HG03460 (cell line): ENCODE measurements at regions not wholly inside any gene's neighbourhood (a gene's known extent, or its start where the extent isn't known, plus 50 kb on each side); places are given as distances from the start of the nearest gene placed in this dataset.
"Not testable (repeated sequence)": the region's sequence is repeated elsewhere in the genome, so short reads cannot be mapped to it uniquely, and the experiment has no call there.

ENCODE experiments used
- ATAC-seq: cut with Tn5 transposase; IDR thresholded peaks from one replicate; pipeline ENCODE4 v1.9.1; 2021; ENCODE audit not compliant: unreplicated experiment

DNA sequence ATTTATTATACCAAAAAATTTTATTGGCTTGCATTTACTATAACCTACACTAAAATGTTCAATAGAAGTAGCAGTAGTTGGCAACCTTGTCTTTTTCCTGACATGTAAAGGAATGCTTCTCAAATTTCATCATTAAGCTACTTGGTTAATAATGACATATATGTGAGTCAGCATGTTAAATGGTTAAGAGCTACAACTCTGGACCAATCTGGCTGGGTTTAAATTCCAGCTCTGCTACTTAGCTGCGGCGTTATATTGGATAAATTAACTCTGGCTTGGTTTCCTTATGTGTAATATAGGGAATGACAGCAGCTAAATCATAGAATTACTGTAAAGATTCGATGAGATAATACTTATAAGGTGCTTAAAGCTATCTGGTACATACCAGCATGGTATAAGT, 53.7 kb upstream of the OTOGL start:
- ATAC-seq, result no peak

DNA sequence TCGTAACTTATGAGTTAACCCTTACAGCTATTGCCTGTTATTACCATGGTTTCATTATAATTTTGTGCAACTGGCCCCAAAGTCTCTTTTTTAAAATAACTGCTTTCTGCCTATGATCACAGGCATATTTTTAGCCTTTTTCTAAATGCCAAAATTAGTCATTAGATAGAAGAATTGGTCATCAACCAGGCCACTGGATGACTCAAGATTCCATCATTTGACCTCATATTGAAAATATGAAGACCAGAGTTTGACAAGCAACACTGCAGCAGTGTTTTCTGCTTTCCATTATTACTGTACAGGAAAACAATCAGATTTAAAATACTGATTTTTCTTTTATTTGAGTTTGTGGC, 54.7 kb upstream of the OTOGL start:
- ATAC-seq, result no peak

DNA sequence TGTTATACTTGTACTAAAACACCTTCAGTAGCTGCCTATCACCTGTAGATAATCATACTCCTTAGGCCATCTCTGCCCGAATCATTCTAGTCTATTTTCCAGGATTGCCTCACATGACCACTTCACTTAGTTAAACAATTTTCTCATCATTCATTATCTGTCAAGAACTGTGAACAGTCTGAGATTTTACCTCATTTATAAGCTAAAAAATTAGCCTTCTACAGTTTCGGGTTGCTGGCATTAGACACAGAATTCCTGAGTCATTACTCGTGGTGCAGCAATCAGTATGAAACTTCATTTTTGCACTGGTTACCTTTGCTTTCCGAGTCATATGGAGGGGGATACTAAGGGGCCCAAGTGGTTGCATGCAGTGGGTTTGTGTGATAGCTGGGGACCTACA, 57.6 kb upstream of the OTOGL start:
- no peak for ATAC-seq

DNA sequence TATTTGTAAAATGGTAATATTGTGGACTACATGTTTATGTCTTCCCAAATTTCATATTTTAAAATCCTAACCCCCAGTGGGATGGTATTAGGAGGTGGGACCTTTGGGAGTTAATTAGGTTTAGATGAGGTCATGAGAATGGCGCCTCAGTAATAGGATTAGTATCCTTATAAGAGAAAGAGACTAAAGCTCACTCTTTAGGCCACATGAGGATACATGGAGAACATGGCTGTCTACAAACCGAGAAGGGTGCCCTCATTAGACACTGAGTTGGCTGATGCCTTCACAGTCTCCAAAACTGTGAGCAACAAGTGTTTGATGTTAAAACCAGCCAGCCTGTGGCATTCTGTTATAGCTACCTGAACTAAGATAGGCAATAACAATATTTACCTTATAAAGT, 58.3 kb upstream of the OTOGL start:
- ATAC-seq, result no peak

DNA sequence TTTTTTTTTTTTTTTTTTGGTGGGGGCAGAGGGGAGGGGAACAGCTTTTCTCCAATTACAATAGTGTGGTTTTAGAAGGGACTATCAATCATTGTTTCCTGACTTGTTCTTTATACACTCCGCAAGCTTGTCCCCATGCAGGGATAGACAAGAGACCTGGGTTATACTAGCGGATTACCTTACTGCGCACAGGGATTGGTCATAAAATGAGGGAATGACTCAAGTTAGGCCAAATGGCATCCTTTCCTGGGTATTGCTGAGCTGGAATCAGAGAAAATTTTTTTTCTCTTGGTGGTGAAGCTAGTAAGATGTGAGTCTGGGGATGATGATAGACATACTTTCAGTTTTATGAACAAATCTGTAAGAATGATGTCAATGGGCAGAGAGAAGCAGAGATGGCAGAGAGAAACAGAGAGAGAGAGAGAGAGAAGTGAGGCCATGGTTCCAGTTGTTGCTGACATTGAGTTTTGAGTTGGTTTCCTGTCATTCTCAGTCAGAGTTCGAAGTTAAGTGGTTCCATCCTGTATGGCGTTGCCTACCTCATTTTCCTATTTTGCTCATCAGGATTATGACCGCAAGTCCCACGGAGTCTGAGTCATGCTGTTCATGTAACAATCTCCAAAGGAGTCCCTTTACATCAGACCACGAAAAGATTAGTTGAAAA, 59.1 kb upstream of the OTOGL start:
- ATAC-seq, result no peak

DNA sequence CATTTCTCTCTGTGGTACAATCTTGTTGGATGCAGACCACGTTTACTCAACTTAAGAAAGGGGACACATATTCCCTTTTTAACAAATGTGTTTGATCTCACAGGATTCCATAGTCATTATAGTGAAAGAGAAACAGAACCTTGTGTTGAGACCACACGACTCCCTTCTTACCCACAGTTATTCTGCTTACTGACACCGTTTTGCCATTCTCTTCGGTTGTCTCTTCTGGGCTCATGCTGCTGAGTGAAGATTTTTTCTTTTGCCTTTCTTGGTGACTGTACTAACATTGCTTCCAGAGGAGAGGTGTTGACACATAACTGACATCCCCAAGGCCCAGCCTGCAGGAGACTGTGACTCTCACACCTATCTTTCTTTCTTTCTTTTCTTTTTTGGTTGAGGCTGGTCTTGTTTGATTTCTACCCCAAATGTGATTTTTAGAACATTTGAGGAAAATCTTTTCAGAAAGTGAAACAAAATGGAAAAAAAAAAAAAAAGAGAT, 61.2 kb upstream of the OTOGL start:
- no peak for ATAC-seq

DNA sequence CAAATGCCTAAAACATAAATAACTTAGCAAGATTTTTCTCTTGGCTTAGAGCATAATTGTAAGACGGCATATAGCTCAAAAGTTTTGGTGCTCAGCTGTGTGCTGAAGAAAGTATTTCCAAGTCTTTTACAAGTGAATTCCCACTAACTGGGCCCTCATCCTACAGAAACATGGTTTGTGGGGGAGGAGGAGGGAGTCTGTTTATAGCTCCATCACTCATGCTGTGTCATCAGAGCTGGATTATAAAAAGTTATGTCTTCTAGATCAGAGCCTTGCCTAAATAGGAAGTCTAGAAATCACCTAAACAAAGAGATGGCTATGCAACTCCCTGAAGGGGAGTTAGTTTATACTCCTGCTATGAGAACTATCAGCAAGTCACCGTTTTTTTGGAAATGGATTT, 65.9 kb upstream of the OTOGL start:
- no peak for ATAC-seq

DNA sequence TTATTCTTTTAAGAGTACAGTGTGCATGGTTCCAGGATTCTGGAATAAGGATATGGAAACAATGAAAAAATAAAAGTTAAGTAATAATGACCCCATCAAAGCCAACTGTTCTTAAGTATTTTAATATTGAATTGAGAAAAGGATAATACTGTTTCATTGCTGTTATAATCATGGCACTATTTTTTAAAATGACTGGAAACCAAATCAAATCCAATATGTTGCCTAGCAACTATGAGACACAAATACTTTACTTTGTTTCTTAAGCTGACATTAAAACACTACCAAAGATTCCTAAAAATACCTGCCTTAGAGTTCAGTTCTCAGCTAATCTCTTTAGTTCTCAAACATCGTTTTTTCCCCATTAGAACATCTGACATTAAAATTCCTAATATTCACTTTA, 66.4 kb upstream of the OTOGL start:
- no peak for ATAC-seq

DNA sequence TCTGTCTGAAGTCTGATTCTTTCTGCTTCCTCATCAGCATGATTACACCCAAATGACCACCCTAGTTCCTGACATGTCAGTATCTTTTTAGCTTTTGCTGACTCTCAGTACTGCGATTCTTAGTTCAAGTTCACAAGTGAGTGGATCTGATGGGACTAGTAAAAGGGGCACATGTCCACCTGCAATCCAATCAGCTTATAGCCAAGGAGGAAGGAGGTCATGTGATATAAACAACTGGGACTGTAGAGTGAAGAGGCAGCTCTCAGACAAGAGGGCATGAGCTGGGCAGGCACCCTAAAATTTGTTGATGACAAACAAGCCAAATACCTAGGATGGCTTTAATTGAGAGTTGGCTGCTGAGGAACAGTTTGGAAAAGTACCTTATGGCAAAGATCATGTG, 68.1 kb upstream of the OTOGL start:
- no peak for ATAC-seq

DNA sequence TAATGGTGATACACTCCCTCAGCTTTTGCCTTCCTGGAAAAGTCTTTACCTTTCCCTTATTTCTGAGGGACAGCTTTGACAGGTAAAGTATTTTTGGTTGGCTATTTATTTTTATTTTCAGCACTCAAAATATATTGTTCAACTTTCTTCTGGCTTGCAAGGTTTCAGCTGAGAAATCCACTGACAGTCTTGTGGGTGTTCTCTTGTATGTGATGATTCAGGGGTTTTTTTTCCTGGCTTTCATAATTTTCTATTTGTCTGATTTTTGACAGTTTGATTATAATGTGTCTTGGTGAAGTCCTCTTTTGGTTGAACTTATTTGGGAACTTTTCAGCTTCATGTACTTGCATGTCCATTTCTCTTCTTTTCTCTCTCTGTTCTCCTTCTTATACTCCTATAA, 73.7 kb upstream of the OTOGL start:
- no peak for ATAC-seq

DNA sequence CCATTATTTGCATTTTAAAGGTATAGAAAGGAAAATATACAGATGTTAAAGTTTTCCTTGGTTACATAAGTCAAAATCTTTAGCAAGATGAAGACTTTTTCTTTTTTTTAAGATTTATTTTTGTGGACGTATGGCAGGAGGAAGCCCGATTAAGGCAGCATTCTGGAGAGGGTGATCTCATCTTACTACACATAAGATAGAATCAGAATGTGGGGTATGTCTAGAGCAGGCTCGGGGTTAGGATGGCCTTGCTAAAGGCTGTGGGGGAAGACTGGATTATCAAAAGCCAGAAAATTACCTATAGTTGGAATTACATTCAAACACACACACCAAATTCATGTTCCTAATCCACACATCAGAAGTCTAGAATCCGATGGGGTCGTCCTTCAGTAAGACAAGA, 79.6 kb upstream of the OTOGL start:
- no peak for ATAC-seq

DNA sequence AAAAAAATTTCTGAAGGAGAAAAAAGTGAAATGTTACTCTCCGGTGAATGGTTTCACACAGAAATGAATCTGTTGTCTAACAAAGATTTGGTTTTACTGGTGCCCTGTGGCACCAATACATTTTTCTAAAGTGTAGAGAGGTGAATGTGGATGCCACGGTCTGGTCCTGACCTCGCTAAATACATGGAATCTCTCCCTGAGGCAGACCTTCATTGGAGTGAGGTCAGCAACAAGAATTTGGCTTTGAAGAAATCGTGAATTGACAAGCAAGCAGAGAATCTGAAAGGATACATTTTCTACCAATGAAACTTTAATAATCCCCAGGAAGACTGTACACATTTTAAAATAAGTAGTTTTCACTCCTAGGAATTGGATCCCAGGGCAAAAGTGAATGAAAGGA, 81.2 kb upstream of the OTOGL start:
- no peak for ATAC-seq

DNA sequence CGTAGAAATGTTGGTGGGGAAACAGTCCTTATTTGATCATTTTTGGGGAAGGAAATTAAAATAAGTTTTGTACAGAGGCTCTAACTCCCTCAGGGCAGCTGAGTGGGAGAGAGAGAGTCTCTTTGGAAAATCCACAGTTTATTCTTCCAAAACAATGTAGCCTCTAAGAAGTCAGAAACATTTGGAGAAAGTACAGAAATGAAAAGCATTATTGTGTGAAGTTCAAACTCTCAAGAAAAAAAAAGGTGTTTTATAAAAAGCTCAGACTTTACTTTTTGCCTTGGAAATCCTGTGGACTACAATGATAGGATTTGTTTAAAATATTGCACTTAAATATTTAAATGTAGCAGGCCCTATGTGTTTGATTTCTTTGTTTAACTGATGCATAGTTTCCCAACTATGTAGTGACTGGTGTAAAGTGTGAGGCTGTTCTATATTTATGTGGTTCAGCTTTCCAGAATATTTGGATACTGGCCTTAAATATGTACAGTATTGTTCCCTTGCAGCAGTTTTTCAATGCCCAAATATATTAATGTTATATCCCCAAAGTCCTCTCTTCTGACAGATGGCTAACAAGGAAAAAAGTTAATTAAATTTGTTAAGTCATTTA, 82.0 kb upstream of the OTOGL start:
- no peak for ATAC-seq

DNA sequence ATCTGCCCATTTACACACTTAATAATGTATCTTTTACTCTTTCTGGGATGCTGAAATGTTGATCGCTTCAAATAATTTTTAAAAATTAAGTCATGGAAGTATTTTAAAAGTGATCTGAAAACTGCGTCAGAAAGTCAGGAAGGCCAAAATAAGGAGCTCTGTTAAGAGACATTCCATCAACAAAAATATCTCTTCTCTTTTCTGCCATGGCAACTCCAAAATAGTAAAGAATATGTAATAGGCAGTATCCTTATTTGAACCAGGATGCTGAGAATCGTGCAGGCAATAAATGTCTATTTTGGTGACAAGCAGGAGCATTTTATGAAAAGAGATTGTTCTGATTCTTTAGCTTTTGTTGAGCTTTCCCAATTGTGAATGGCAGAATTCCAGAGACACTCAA, 81.8 kb upstream of the PPP1R12A start:
- no peak for ATAC-seq

DNA sequence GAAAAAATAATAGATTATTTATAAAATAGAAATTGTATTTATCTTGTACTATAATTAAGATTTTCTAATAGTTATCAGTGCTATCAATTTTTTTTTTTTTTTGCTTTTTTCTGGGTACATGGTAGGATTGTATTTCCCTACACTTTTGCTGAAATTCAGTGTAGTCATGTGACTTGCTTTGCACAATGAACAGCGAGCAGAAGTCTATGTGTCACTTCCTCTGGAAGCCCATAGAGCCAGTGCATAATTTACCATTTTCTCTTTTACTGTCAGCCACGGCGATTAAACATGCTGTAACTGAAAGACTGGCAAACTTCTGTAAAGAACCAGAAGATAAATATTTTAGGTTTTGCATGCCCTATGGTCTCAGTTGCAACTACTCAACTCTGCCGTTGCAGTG, 80.8 kb upstream of the PPP1R12A start:
- ATAC-seq, result no peak

DNA sequence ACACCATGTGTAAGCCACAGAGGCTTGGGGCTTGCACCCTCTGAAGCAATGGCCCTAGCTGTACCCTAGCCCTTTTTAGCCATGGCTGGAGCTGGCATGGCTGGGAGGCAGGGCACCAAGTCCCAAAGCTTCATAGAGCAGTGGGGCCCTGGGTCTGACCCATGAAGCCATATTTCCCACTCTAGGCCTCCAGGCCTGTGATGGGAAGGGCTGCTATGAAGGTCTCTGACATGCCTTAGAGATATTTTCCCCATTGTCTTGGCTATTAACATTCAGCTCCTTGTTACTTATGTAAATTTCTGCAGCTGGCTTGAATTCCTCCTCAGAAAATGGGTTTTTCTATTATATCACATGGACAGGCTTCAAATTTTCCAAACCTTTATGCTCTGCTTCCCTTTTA, 68.8 kb upstream of the PPP1R12A start:
- ATAC-seq, result not testable (repeated sequence)

DNA sequence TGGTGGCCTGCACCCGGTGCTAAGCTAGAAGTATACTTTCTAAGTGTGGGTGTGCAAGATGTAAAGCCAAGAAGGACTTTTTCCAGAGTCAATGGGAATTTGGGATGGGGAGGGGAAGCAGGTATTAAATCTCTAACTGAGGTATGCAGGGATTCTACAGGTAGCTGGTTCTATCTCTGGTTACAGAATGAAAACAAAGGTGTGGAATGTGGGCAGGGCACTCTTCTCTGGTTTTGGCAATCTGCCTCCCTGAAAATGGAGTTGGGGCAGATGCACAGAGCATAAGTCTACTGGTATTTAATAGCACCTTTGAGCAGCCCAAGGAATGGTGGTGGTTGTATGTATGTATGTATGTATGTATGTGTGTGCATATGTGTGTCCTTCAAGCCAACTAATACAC, 66.7 kb upstream of the PPP1R12A start:
- ATAC-seq, result no peak

DNA sequence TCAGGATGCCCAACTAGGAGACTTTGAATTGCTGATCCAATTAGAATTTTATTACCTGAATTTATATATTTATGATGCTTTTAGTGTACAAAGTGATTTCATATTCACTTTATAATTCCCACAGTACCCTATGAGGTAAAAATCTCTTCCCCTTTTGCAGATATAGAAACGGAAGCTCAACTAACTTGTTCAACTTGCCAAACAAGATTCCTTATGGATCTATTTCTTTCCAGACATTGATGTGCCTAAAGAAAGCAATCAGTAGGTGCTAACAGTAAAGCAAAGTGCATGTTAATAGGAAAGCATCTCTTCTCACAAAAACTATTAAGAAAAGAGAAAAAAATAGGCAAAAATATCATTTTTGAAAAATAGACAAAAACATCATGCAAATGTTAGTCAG, 65.9 kb upstream of the PPP1R12A start:
- ATAC-seq, result no peak

DNA sequence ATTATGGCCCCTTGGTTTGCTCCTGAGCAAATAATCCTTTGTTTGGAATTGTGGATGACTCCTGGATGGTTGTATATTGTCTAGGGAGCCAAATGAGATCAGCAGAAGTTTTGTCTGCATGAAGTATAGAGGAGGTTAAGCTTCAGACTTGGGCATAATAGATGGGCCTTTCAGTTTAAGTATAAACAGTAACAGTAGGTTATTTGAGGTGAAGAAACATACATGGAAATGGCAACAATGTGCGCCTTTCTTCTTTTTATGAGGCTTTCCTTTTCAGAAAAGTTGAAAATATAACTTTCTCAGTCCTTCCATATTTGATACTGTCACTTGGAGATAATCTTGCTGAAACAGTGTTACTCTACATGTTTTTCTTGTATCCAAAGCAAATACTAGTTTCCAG, 63.7 kb upstream of the PPP1R12A start:
- no peak for ATAC-seq

DNA sequence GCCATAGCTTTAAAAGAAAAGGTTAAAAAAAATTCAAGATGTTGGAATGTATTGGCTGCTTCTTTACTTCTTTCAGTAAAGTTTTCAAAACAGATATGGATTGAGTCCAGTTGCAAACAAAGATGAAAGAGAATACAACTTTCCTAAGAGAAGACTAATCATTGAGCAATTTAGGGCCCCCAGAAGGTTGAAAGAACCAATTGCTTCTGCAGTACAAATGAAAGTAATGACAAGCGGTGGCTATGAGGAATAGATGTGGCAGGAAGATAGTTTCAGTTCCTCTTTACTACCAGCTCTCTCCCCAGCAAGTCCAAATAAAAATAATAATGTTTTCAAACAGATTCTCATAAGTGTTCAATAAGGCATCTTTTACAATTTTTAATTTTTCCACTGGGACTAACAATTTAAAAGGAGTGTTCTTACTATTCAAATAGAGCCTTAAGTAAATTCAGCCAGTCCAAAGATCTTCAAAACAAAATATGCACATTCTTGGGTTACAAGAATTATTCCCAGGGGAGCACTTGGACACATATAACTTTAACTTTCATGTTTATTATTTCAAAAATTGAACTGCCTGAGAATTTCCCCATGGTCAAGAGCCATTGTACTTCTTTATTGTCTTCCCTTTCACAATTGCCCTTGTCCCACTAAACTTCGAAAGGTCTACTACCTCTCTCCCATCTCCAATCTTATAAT, 62.3 kb upstream of the PPP1R12A start:
- ATAC-seq, result peak; percentile 100

DNA sequence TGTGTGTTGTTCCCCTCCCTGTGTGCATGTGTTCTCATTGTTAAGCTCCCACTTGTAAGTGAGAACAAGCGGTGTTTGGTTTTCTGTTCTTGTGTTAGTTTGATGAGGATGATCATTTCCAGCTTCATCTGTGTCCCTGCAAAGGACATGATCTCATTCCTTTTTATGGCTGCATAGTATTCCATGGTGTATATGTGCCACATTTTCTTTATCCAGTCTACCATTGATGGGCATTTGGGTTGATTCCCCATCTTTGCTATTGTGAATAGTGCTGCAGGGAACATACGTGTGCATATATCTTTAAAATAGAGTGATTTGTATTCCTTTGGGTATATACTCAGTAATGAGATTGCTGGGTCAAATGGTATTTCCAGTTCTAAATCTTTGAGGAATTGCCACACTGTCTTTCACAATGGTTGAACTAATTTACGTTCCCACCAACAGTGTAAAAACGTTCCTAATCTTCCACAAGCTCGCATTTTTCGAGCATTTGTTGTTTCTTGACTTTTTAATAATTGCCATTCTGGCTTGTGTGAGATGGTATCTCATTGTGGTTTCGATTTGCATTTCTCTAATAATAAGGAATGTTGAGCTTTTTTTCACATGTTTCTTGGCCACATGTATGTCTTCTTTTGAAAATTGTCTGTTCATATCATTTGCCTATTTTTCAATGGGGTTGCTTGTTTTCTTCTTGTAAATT, 60.6 kb upstream of the PPP1R12A start:
- not testable (repeated sequence) for ATAC-seq
